CD4-positive, alpha-beta memory T cell (primary cell): ENCODE measurements at regions not wholly inside any gene's neighbourhood (a gene's known extent, or its start where the extent isn't known, plus 50 kb on each side); places are given as distances from the start of the nearest gene placed in this dataset.

ENCODE experiments used
- CTCF ChIA-PET: fragments of 350-600 bp; sonication (Branson Sonifier 250); formaldehyde crosslinking; loops from one replicate; lab custom pipeline; 2021; ENCODE audit warnings: inconsistent platforms; ENCODE audit not compliant: partially characterized antibody; lab: Charles Lee
- POLR2A ChIA-PET: fragments of 350-600 bp; sonication (Branson Sonifier 250); formaldehyde crosslinking; loops from one replicate; lab custom pipeline; 2021; ENCODE audit not compliant: partially characterized antibody; lab: Charles Lee
- DNase-seq, 5 donors: peaks; one replicate each; pipeline versions ENCODE4 v3.0.0 to v3.0.0-alpha.2; 2020 to 2022; ENCODE audit warnings: mixed read lengths in 1 of 5
- H3K27ac ChIP-seq: one replicate; pipeline ENCODE4 v1.7.0; 2013; ENCODE audit warnings: low read depth, low read length
- H3K27me3 ChIP-seq: 2 replicates; pipeline ENCODE4 v1.7.0; 2013; ENCODE audit warnings: mild to moderate bottlenecking, low read length, moderate library complexity; ENCODE audit not compliant: insufficient read depth
- H3K36me3 ChIP-seq: 2 replicates; pipeline ENCODE4 v1.7.0; 2013; ENCODE audit warnings: mild to moderate bottlenecking, low read length, moderate library complexity; ENCODE audit not compliant: insufficient read depth
- H3K4me1 ChIP-seq: 2 replicates; pipeline ENCODE4 v1.7.0; 2013; ENCODE audit warnings: mild to moderate bottlenecking, low read length, moderate library complexity; ENCODE audit not compliant: insufficient read depth
- H3K4me3 ChIP-seq, 2 donors: one replicate each; pipeline ENCODE4 v1.7.0; 2013; ENCODE audit warnings: low read length in 2 of 2, mild to moderate bottlenecking in 1 of 2
- H3K9me3 ChIP-seq, 2 donors: one replicate each; pipeline ENCODE4 v1.7.0; 2013; ENCODE audit warnings: low read length in 2 of 2, control low read depth in 1 of 2; ENCODE audit not compliant: control insufficient read depth in 1 of 2
- H3K27ac Mint-ChIP-seq, 7 donors: one replicate each; pipeline ENCODE4 v1.8.0; 2020 to 2021; ENCODE audit warnings: mixed read lengths in 7 of 7, mild to moderate bottlenecking in 6 of 7, inconsistent platforms in 3 of 7, moderate library complexity in 3 of 7
- H3K27me3 Mint-ChIP-seq, 2 donors: one replicate each; pipeline ENCODE4 v1.8.0; 2020 to 2021; ENCODE audit warnings: mixed read lengths in 2 of 2
- H3K36me3 Mint-ChIP-seq, 2 donors: one replicate each; pipeline ENCODE4 v1.8.0; 2020 to 2021; ENCODE audit warnings: mixed read lengths in 2 of 2, inconsistent platforms in 1 of 2, mild to moderate bottlenecking in 1 of 2
- H3K4me1 Mint-ChIP-seq, 4 donors: one replicate each; pipeline ENCODE4 v1.8.0; 2020 to 2021; ENCODE audit warnings: mixed read lengths in 4 of 4, mild to moderate bottlenecking in 1 of 4
- H3K4me3 Mint-ChIP-seq, 8 donors: one replicate each; pipeline ENCODE4 v1.8.0; 2020 to 2021; ENCODE audit warnings: mixed read lengths in 8 of 8, mild to moderate bottlenecking in 7 of 8, moderate library complexity in 6 of 8, inconsistent platforms in 3 of 8
- H3K9me3 Mint-ChIP-seq, 8 donors: one replicate each; pipeline ENCODE4 v1.8.0; 2020 to 2021; ENCODE audit warnings: mixed read lengths in 8 of 8, mild to moderate bottlenecking in 5 of 8, inconsistent platforms in 3 of 8, moderate library complexity in 1 of 8
- intact Hi-C: fragments of 100-400 bp; cut with micrococcal nuclease; formaldehyde crosslinking; loops from one replicate; pipeline ENCODE4 v1.15.1; 2023

GRCh38 chr14:83994020-83994419 is 1535.9 kb upstream of the FLRT2 start:
- no peaks in the 10 kb centered on the region for H3K36me3 ChIP-seq
- no peaks in the 10 kb centered on the region for H3K27me3 ChIP-seq
- no peaks in the 10 kb centered on the region for H3K4me1 ChIP-seq
- Mint-ChIP-seq H3K4me1 (no peaks in the 10 kb centered on the region), H3K27ac (no peak overlapping the region), H3K36me3 (no peaks in the 10 kb centered on the region), H3K27me3 (no peaks in the 10 kb centered on the region), H3K4me3 (no peak overlapping the region), H3K9me3 (peaks cover 2 to 14% (median 9%) of the 10 kb centered on the region in 8 donors)
- H3K27ac ChIP-seq, result no peak overlapping the region
- DNase-seq, result no peak
- intact Hi-C loops, result no loop called here
- POLR2A ChIA-PET, result no interaction called here
- peaks cover 0 to 4% of the 10 kb centered on the region in 2 donors for H3K9me3 ChIP-seq
- no peak overlapping the region for H3K4me3 ChIP-seq
- CTCF ChIA-PET, result no interaction called here

- no peak for DNase-seq
- Histone ChIP-seq H3K9me3 (no peaks in the 10 kb centered on the region), H3K27ac (no peak overlapping the region), H3K4me1 (no peaks in the 10 kb centered on the region), H3K4me3 (no peak overlapping the region), H3K36me3 (no peaks in the 10 kb centered on the region), H3K27me3 (no peaks in the 10 kb centered on the region)
- intact Hi-C loops, result no loop called here
- no peaks in the 10 kb centered on the region for H3K36me3 Mint-ChIP-seq
- peaks cover 0 to 28% (median 14%) of the 10 kb centered on the region in 8 donors for H3K9me3 Mint-ChIP-seq
- H3K4me3 Mint-ChIP-seq, result no peak overlapping the region
- ChIA-PET CTCF (no interaction called here), POLR2A (no interaction called here)
- H3K27ac Mint-ChIP-seq, result no peak overlapping the region
- no peaks in the 10 kb centered on the region for H3K4me1 Mint-ChIP-seq
- H3K27me3 Mint-ChIP-seq, result no peaks in the 10 kb centered on the region
These were observed 1528.9 kb upstream of the FLRT2 start for GRCh38 chr14:84001023-84001422.

GRCh38 chr14:84003346-84003745 is 1526.6 kb upstream of the FLRT2 start:
- H3K4me1 Mint-ChIP-seq, result no peaks in the 10 kb centered on the region
- H3K4me3 Mint-ChIP-seq, result no peak overlapping the region
- no peaks in the 10 kb centered on the region for H3K36me3 Mint-ChIP-seq
- CTCF ChIA-PET, result no interaction called here
- H3K4me1 ChIP-seq, result no peaks in the 10 kb centered on the region
- peaks cover 0 to 36% (median 18%) of the 10 kb centered on the region in 8 donors for H3K9me3 Mint-ChIP-seq
- H3K36me3 ChIP-seq, result no peaks in the 10 kb centered on the region
- no peak overlapping the region for H3K4me3 ChIP-seq
- POLR2A ChIA-PET, result no interaction called here
- H3K27me3 Mint-ChIP-seq, result no peaks in the 10 kb centered on the region
- DNase-seq, result no peak
- intact Hi-C loops, result no loop called here
- H3K9me3 ChIP-seq, result no peaks in the 10 kb centered on the region
- no peak overlapping the region for H3K27ac Mint-ChIP-seq
- H3K27ac ChIP-seq, result no peak overlapping the region
- no peaks in the 10 kb centered on the region for H3K27me3 ChIP-seq

GRCh38 chr14:84006643-84007155 is 1523.2 kb upstream of the FLRT2 start:
- no peaks in the 10 kb centered on the region for H3K36me3 Mint-ChIP-seq
- ChIA-PET POLR2A (no interaction called here), CTCF (no interaction called here)
- H3K4me3 ChIP-seq, result no peak overlapping the region
- no peak overlapping the region for H3K27ac Mint-ChIP-seq
- no peak overlapping the region for H3K4me3 Mint-ChIP-seq
- H3K27me3 ChIP-seq, result no peaks in the 10 kb centered on the region
- peaks cover 0 to 34% (median 11%) of the 10 kb centered on the region in 8 donors for H3K9me3 Mint-ChIP-seq
- intact Hi-C loops, result no loop called here
- DNase-seq, result no peak
- no peak overlapping the region for H3K27ac ChIP-seq
- H3K27me3 Mint-ChIP-seq, result no peaks in the 10 kb centered on the region
- H3K9me3 ChIP-seq, result no peaks in the 10 kb centered on the region
- H3K4me1 Mint-ChIP-seq, result no peaks in the 10 kb centered on the region
- no peaks in the 10 kb centered on the region for H3K36me3 ChIP-seq
- H3K4me1 ChIP-seq, result no peaks in the 10 kb centered on the region

DNA sequence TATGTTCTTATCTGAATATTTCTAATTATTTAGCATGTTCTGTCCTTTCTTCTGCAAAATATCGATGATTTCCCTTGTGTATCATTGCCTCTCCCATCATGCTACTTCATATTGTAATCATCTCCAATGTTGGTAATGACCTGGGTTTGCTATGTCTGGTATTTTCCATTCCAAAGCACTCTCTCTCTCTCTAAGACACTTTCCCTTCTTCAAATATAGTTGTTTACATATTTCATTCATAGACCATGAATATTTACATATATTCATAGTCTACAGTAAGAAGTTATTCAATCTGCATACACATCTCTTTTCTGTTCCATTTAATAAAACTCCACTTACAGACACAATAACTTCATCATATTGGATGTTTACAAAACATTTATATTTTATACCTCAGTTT is 1516.5 kb upstream of the FLRT2 start:
- no peaks in the 10 kb centered on the region for H3K9me3 ChIP-seq
- H3K4me1 Mint-ChIP-seq, result no peaks in the 10 kb centered on the region
- H3K9me3 Mint-ChIP-seq, result peaks cover 3 to 22% (median 7%) of the 10 kb centered on the region in 8 donors
- no peak overlapping the region for H3K4me3 ChIP-seq
- no peak overlapping the region for H3K4me3 Mint-ChIP-seq
- intact Hi-C loops, result no loop called here
- no peak for DNase-seq
- no peaks in the 10 kb centered on the region for H3K4me1 ChIP-seq
- no peaks in the 10 kb centered on the region for H3K36me3 ChIP-seq
- no peak overlapping the region for H3K27ac Mint-ChIP-seq
- POLR2A ChIA-PET, result no interaction called here
- no peaks in the 10 kb centered on the region for H3K27me3 ChIP-seq
- H3K27me3 Mint-ChIP-seq, result no peaks in the 10 kb centered on the region
- no peaks in the 10 kb centered on the region for H3K36me3 Mint-ChIP-seq
- H3K27ac ChIP-seq, result no peak overlapping the region
- CTCF ChIA-PET, result no interaction called here

DNA sequence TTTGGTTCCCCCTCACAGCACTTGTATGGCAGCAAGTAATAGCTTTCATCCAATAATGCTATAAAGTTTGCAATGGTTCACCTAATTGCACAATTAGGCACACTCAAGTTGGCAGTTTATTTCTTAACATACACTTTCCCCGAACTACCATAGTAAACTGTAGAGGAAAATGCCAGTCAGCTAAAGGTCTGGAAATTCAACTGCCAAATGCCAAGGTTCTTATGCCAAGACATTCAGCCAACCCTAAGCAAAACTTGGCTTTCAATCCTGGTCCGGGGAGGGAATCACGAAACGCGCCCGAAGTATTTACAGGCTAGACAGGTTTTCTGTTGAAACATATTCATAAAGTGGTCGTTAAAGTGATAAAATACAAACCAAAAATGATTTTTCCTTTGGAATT is 1512.4 kb upstream of the FLRT2 start:
- CTCF ChIA-PET, result no interaction called here
- POLR2A ChIA-PET, result no interaction called here

GRCh38 chr14:84021433-84021832 is 1508.5 kb upstream of the FLRT2 start:
- Mint-ChIP-seq H3K36me3 (no peaks in the 10 kb centered on the region), H3K27ac (no peak overlapping the region), H3K4me1 (no peaks in the 10 kb centered on the region), H3K4me3 (no peak overlapping the region), H3K27me3 (no peaks in the 10 kb centered on the region), H3K9me3 (peaks cover 0 to 36% (median 17%) of the 10 kb centered on the region in 8 donors)
- H3K36me3 ChIP-seq, result no peaks in the 10 kb centered on the region
- H3K27me3 ChIP-seq, result no peaks in the 10 kb centered on the region
- intact Hi-C loops, result no loop called here
- H3K27ac ChIP-seq, result no peak overlapping the region
- no peaks in the 10 kb centered on the region for H3K9me3 ChIP-seq
- H3K4me3 ChIP-seq, result no peak overlapping the region
- no peak for DNase-seq
- ChIA-PET POLR2A (no interaction called here), CTCF (no interaction called here)
- H3K4me1 ChIP-seq, result no peaks in the 10 kb centered on the region

More for the DNA sequence above, 1512.4 kb upstream of the FLRT2 start:
- DNase-seq, result no peak
- no peaks in the 10 kb centered on the region for H3K36me3 Mint-ChIP-seq
- H3K27ac Mint-ChIP-seq, result no peak overlapping the region
- Histone ChIP-seq H3K4me1 (no peaks in the 10 kb centered on the region), H3K9me3 (no peaks in the 10 kb centered on the region), H3K36me3 (no peaks in the 10 kb centered on the region), H3K27ac (no peak overlapping the region), H3K4me3 (no peak overlapping the region), H3K27me3 (no peaks in the 10 kb centered on the region)
- H3K4me3 Mint-ChIP-seq, result no peak overlapping the region
- H3K4me1 Mint-ChIP-seq, result no peaks in the 10 kb centered on the region
- H3K27me3 Mint-ChIP-seq, result no peaks in the 10 kb centered on the region
- intact Hi-C loops, result no loop called here
- H3K9me3 Mint-ChIP-seq, result peaks cover 2 to 38% (median 14%) of the 10 kb centered on the region in 8 donors
